GM12873 (cell line): ENCODE measurements at regions not wholly inside any gene's neighbourhood (a gene's known extent, or its start where the extent isn't known, plus 50 kb on each side); places are given as distances from the start of the nearest gene placed in this dataset.

Experiments
- CTCF ChIP-seq: IDR thresholded peaks from 2 replicates; pipeline ENCODE4 v1.5.1; 2012; ENCODE audit warnings: low read depth, mild to moderate bottlenecking, moderate library complexity, low read length, control low read depth; ENCODE audit not compliant: insufficient read depth; ENCODE audit errors: missing control alignments

GRCh38 chr4:138761638-138762220 is 253.9 kb upstream of the NOCT start:
- TF ChIP-seq CTCF = no peak

GRCh38 chr4:138759554-138759902 is 256.1 kb upstream of the NOCT start:
- TF ChIP-seq CTCF = no peak

GRCh38 chr4:138758876-138759553 is 256.6 kb upstream of the NOCT start:
- no peak for TF ChIP-seq CTCF

GRCh38 chr4:138758196-138758595 is 257.4 kb upstream of the NOCT start:
- no peak for TF ChIP-seq CTCF

GRCh38 chr4:138757432-138757831 is 258.1 kb upstream of the NOCT start:
- TF ChIP-seq CTCF = no peak

- no peak for TF ChIP-seq CTCF
Observed at GRCh38 chr4:138756519-138756918, 259.1 kb upstream of the NOCT start.

GRCh38 chr4:138751309-138751708 is 264.3 kb upstream of the NOCT start:
- no peak for TF ChIP-seq CTCF
